ENCODE measurements at regions not wholly inside any gene's neighbourhood (a gene's known extent, or its start where the extent isn't known, plus 50 kb on each side); places are given as distances from the start of the nearest gene placed in this dataset.
"Not testable (repeated sequence)": the region's sequence is repeated elsewhere in the genome, so short reads cannot be mapped to it uniquely, and the experiment has no call there.

DNA sequence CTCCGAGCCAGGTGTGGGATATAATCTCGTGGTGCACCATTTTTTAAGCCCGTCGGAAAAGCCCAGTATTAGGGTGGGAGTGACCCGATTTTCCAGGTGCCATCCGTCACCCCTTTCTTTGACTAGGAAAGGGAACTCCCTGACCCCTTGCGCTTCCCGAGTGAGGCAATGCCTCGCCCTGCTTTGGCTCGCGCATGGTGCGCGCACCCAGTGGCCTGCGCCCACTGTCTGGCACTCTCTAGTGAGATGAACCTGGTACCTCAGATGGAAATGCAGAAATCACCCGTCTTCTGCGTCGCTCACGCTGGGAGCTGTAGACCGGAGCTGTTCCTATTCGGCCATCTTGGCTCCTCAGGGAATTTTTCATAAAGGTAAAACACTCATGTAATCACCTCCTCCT, 63.9 kb downstream of the RWDD3 start:
- not testable (repeated sequence) for DNase-seq

DNA sequence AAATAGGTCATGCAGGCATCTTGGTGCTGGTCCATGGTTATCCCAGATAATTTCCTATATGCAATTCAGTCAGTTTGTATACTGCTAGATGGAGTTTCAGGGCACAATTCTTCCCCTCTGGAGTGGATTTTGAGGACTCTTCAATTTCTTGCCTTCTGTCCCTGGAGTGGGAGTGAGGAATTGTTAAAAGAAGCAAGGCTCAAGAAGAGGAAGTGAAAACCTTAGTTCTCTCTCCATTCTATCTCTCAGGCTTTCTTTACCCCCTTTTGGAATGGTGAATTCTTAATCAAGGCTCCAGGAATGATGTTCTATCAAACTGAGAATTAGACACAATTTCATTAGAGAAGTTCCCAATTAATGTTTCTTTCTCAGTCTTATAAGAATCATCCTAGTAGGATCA, 67.1 kb downstream of the RWDD3 start:
- no peak for DNase-seq

DNA sequence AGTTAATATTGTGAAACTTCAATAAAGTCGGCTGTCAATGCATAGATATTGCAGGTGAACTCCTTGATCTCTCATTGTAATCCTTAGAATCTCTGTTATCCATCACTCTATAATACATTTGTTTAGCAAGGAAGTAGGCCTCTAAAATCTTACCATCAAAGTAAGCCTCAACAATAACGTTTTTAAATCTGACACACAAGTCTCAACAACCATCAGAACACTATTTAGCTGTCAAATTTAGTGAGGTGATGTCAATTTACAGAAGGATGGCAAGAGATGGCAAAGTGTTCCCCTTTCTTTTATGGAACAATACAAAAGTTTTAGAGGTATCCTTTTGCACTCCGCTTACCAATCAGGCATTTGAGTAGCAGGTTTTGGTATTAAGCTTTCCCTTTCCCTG, 67.6 kb downstream of the RWDD3 start:
- no peak for DNase-seq

DNA sequence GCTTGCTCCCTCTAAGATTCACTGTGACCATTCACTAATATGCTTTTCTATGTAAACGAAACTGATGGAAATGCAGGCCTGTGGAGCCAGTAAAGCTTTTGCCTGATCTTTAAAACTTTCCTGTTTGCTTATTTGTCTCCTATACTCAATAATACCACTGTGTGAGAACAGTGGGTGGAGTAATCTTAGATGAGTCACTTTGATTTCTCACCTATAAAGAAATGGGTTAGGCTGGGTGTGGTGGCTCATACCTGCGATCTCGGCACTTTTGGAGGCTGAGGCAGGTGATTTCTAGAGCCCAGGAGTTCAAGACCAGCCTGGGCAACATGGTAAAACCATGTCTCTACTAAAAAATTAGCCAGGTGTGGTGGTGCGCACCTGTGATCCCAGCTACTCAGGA, 70.8 kb downstream of the RWDD3 start:
- no peak for DNase-seq

DNA sequence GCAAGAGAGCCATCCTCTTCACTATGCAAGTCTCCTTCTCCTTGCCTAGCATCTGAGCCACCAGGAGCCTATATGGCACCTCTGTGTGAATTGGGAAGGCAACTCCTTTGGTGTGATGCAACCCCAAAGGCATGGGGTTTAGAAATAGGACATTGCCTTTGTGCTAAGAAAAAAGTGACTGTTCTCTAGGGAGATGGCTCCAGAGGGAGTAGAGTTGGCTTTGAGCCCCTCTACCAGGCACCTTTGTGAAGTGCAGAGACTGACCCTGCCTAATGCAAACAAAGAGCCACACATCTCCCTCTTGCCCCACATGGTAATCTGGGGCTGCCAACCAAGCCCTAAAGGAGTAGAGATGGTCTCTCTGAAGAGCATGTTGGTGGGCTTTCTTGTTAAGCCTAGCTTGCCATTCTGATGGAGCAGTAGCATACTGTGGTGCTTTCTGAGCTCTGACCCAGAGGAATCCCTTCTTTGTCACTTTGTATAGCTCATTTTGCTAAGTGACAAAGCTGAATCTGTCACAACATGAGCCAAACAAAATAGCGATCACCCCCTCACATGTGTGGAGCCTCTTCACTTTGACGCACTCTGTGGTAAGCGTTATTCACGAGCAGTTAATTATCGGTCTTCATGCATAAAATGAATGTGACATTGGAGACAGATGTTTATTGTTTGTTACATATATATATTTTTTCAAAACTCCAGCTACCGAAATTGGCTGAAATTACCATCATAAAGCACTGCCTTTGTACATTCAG, 74.4 kb downstream of the RWDD3 start:
- DNase-seq: no peak

DNA sequence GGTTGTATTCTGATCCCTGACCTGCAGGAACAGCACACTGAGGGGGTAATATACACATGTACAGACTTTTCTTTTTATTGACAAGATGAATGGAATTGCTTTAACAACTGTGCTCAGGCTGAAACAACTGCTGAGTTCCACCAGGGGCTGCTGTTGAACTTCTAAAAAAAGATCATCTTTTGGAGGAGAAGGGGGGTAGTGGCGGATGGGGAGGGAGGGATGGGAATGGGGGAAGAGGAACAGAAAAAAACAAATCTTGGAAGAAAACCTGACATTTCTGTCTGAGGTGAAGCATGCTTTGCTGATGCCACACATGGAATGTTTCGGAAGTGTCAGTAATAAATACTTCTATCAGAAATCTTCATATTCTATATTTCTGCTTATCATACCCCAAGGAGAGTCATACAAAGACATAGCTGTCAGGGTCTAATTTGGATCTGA, 75.0 kb downstream of the RWDD3 start:
- peak; percentile 69 for DNase-seq

DNA sequence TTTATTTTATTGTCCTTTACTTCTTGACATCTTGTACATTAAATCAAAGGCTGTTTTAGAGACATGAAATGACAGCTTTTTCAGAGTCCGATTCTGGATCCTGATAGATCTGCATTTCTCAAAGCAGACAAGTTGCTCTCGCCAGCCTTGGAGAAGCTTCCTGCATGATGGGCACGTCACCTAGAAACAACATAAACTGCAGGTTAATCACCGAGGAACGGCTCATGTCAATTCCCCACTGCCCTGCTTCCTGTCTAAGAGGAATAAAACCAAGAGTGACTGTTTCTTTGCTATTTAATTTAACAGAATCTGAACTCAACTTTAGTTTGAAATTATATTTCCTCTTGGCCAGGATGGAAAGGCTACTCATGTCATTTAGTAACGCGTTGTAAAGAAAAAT, 77.0 kb downstream of the RWDD3 start:
- DNase-seq: peak; percentile 52

DNA sequence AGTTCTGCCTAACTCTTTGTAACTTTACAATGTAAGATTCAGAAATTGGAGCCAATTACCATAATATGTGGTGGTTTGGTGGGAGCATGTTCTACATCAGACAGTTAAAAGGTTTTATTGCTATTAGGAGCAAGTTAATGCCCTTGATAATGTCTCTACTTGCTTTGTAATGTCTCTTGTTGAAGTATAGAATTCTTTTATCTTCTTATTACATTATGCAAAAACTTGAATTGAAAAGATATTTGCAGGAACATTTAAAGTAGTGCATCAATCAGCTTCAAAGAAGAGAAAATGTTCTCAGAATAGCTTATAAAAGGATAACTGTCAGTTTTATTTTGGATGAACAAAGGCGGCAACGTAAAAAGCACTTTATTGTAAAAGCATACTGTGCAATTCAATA, 77.8 kb downstream of the RWDD3 start:
- DNase-seq: no peak

DNA sequence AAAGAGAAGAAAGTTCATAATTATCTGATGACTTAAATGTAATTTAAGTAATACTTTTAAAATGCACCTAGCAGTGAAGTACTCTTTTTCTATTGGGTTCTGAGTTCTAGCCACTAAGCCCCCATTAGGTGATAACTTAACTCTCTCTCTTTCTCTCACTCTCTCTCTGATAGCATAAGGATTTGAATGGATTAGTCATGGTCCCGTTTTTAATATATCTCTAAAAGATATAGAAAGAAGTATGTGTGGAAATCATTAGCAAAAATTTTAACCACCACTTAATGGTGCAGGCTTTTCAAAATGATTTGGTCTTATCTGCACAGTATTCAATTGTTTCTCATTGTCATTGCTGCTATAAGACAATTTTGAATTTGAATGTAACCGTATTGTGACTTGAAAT, 78.2 kb downstream of the RWDD3 start:
- DNase-seq: no peak

DNA sequence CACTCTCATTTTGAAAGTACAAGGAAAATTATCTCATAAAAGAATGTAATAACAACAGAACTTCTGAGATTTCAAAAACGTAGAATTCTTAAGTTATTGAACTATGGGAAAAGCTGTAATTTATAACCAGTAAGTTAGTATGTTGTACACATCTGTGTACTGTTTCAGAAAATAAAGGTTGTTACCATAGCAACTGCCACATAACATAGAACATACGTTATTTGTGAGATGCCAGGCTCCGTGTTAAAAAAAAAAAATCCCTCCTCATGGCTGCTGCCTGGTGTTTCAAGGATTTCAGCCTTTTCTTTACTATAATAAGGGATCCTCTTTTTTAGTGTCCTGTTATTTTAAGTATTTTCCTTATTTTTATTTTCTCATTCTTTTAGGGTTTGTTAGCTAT, 79.5 kb downstream of the RWDD3 start:
- DNase-seq: no peak

DNA sequence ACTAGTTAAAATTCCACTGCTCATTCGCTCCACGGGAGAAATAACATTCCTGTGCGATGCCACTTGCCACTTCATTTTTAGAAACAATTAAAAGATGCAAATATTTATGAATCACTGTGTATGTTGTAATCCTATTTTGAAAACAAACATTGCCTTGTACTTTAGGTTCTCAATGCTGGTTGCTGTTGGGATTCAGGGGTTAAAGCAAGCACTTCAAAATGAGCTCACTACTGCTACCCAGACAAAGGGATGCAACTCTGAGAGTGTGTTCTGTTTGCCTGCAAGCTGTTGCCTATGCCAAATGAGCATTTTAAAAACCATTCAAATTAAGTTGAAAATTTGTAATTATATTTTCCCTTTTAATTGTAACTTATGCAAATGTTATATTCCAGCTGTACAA, 87.5 kb downstream of the RWDD3 start:
- DNase-seq: no peak

DNA sequence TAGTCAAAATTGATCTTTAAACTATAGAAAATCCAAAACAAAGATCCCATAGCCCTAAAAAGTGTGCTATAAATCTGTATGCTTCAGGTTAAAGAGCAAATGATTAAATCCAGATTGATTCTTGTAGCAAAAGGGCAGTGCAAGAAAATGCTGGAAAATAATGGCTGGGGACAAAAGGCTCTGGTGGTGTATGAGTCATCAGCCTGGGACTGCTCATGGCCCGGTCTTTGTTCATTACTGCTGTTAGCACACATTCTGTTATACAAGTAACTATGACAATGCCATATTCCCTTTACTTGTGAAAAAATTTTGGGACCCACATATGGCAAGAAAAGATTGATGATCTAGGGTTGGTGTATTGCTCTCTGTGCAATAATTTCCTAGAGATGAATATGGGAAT, 89.1 kb downstream of the RWDD3 start:
- peak; percentile 37 for DNase-seq

DNA sequence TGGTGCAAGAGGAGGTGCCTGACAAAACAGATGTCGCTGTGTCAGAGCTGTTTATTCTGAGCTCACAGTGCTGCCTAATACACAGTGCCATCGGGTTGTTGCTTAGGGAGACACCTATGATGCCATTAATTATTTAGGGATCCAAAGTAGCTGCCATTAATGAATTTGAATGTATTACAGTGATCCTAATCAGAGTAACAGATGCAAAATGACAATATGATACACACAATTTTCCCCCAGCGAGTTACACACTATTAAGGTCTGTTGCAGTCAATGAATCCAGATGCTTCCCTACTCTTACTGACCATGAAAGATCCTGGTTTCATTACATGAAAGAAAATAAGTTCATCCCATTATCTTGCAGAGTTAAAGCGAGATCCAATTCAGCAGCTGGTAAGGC, 91.3 kb downstream of the RWDD3 start:
- no peak for DNase-seq

DNA sequence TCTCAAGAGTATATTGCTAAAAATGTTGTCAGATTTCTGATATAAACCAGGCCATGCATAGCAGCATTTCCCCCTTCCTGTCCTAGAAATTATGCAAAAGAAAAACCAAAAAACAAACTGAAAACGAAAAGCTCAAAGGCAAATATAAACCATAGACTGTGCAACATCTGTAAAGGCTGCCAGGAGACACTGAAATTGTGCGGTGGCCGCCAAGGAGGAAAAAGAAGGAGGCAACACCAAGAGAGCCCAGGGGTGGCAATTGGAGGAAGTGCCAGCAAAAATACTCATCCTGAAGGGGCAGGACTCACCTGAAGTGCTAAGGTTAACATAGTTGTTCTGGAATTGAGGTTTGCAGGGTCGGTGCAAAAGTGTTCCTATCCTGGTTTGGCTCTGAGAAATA, 92.0 kb downstream of the RWDD3 start:
- no peak for DNase-seq

DNA sequence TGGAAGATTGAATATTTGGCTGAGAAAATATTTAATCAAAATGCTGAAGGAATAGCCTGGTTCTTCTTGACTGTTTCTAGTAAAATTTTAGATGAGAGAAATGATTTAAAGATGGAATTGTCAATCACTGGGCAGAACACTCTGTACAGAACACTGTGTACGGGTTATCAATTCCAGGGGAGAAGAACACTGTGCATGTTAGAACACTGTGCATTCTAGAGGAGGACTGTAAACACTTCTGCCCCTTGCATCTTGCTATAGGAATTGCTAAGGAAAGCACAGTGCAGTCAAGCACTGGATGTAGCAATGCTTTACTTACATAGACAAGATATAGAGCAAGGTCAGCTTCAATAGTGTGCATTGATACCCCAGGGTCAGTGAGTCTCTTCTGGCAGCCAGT, 98.7 kb downstream of the RWDD3 start:
- DNase-seq: no peak

DNA sequence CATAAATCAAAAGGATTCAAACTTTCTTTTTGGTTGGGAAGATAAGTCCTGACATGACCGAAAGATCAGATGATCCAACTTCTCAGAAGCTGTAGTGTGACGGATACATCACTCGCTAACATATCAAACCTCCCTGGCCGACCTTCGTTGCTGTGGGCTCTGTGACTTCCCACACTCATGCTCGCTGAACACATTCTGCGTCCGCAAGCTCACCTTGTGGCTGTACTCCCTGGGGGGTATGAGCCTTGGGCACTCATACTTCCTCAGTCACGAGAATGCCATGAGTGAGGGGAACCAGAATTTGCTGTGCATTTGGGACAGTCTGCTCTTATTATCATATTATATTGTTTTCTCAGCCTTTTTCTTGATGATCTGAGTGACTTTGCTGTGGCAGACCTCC, 105.4 kb downstream of the RWDD3 start:
- DNase-seq: no peak

DNA sequence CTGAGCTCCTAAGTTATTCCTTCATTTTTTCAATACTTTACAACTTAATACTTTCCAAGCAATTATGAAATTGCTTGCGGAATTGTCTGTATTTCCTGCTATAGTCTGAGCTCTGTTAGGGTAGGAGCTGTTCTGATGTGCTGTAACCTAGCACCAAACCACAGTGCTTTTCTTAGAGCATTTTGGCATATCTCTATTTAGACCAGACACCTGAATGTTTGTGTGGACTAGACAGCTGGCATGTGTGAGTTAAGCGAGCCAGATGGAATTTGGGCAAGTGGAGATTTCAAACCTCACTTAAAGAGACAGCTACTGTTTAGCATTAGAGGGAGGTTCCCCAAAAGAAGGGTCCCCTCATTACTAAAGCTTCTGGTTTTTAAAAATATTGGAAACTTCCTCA, 106.1 kb downstream of the RWDD3 start:
- no peak for DNase-seq

DNA sequence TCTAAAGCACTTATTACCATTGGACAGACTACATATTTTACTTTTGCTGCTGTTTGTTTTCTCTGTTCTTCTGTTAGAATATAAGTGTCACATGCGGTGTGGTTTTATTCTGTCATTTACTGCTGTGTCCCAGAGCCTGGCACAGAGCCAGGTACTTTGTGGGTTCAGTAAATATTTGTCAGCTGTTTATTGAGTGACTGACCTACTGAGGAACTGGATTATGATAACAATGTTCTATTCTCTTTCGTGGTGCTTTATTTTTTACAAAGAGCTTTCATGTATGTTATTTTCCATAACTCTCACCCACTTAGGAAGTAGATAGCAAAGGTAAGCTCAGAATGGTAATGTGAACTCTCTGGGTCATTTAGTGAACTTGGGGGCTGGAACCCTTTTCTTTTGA, 118.8 kb downstream of the RWDD3 start:
- peak; percentile 100 for DNase-seq

DNA sequence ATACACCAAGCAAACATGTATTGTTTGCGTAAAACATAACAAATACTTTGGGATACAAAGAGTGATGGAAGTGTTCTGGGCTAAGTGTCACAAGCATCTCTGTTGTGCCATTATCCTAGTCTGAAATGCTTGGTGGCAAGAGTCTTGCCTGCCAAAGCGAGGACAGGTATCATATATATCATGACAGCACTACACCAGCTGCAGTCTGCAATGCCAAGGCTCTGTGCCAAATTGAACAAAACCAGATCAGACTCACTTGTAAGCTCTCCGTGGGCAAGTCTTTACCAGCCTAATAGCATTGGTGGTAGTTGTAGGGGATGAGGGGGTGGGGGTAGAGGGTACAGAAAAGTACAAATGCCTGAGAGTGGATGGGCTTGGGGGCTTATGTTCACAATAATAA, 119.2 kb downstream of the RWDD3 start:
- peak; percentile 100 for DNase-seq

DNA sequence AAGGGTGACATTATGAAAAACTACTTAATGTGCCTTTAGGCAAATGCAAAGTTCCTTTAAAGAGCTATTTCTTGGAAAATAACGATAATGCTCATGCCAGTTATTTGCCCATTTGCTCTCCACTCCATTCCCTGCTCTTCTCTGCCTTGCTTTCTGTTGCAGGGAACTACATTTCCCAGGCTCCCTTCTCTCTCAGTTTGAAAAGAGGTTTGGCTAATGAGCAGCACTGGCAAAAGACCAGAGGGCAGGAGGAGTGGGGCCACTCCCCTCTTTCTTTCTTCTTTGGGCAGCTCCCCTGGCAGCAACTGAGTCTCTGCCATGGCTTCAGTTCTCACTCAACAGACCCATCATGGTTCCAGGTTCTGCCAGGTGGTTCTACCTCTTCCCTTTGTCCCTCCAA, 130.5 kb downstream of the RWDD3 start:
- DNase-seq: peak; percentile 4

DNA sequence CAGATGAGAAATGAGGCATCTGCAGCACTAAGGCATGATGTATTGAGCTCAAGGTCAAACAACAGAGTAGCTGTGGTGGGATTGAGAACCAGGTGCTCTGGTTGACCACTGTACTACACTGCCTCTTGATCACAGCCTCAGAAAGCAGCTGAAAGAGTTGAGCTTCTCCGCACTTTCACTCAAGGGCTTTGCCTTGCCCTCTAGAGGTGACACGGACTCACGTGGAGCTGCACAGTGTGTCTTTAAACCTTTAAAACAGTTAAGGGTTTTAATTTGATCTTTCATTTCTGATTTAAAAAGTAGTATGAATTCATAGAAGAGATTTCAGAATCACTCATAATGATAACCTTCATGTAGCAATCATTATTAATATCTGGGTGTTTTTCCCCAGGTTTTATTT, 132.5 kb downstream of the RWDD3 start:
- no peak for DNase-seq

DNA sequence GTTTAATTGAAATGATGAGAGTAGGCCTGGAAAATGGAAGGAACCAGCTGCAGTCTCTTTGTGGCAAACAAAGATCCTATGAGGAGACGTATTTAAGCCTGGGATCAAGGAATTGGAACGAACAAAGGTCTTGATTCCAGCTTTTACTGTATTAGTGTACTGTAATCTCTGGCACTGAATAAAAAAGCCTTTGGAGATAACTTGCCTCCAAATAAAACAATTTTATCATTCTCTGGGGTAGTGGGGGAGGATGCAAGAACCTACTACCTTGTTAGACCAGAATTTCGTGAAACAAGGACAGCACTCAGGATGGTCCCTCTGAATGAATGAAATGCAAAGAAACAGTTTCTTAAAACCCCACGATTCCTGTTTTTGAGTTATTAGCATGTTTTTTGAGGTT, 134.2 kb downstream of the RWDD3 start:
- no peak for DNase-seq

DNA sequence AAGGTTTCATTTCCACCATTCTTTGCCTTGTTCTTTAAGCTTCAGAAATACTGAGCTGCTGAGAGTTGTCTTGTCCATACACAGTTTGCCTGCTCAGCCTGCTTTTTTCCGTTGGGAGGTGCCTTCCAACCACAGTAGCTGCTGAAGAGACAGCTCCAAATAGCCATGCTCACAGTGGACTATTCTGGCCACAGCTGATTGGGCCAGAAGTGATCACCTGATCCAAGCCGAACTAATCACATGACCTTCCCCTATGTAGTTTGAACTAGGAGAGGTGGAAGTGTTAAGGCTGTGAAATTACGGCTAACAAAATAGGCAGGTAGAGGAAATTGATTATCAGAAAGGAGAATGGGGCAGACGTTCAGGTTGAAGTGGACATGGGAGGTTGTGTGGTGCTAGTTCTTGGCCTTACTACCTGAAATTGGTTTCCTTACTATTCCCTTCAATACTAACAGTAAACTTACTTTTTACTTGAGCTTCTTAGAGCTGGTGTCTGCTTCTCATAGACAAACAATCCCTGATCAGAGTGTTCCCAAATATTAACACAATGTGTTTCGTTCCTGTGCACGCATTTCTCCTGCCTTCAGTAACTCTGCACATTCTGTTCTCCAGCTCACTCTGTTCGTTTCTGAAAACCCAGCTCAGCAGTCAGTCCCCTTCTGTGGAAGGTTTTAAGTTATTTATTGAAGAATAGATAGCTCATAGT, 136.1 kb downstream of the RWDD3 start:
- DNase-seq: no peak

DNA sequence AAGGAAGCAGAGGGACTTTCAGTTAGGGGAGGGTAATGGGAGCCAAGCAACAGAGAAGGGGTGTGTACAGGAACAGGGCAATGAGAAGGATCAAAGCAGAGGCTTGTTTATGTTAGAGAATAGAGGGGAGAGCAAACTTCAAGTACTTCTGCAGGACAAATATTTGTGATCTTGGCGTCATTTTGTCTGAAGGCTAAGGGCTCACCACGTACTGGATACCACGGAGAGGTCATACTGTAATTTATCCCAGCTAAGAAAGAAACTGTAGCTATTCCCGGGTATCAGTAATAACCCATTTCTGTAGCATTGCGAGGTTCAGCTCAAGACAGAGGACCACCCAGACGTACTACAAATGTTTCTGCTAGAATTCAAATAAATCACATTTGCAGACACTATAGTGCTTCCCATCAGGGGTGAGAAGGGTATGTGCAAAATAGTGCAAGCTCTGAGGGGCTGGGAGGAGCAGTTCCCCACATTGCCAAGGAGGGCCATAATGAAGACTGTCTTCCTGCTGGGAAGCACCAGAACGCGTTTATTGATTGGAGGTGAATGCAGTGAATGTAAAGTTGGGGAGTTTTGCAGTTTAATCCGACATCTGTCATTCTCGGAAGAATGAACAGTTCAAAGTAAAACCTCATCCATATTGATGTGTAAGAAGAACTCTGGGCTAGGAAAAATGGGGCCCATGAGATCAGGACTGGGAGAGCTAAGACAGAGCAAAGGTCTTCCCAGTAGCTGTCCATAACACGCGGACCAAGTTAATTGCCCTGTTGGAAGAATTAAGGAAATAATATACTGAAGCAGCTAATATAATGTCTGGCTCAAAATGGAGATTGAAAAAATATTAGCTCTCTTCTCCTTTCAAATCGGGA, 136.9 kb downstream of the RWDD3 start:
- DNase-seq: peak; percentile 5
